ENCODE measurements at regions not wholly inside any gene's neighbourhood (a gene's known extent, or its start where the extent isn't known, plus 50 kb on each side); places are given as distances from the start of the nearest gene placed in this dataset.

GRCh38 chr7:42991024-42991423 is 58.8 kb downstream of the MRPL32 start:
- TF ChIP-seq, protein P1, sequence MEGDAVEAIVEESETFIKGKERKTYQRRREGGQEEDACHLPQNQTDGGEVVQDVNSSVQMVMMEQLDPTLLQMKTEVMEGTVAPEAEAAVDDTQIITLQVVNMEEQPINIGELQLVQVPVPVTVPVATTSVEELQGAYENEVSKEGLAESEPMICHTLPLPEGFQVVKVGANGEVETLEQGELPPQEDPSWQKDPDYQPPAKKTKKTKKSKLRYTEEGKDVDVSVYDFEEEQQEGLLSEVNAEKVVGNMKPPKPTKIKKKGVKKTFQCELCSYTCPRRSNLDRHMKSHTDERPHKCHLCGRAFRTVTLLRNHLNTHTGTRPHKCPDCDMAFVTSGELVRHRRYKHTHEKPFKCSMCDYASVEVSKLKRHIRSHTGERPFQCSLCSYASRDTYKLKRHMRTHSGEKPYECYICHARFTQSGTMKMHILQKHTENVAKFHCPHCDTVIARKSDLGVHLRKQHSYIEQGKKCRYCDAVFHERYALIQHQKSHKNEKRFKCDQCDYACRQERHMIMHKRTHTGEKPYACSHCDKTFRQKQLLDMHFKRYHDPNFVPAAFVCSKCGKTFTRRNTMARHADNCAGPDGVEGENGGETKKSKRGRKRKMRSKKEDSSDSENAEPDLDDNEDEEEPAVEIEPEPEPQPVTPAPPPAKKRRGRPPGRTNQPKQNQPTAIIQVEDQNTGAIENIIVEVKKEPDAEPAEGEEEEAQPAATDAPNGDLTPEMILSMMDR (IDR thresholded peaks at IDR 0.05): no peak
- TF ChIP-seq POLR2AphosphoS5 (IDR thresholded peaks at IDR 0.05; ENCODE audit: low read depth, low read length) (no peak), REST (IDR thresholded peaks at IDR 0.05; ENCODE audit: insufficient read depth in 1 of 2, low read depth in 2 of 2, low read length in 1 of 2) (no peak), SIN3A (IDR thresholded peaks at IDR 0.05; ENCODE audit: borderline replicate concordance, insufficient read depth, low read depth, low read length) (no peak), TCF7L2 (IDR thresholded peaks at IDR 0.05; ENCODE audit: low read depth, low read length) (no peak)
